Gastrocnemius medialis (tissue), 4 donors: ENCODE measurements at regions not wholly inside any gene's neighbourhood (a gene's known extent, or its start where the extent isn't known, plus 50 kb on each side); places are given as distances from the start of the nearest gene placed in this dataset.

ENCODE experiments used
- POLR2A ChIP-seq, 2 donors: fragments of 450-650 bp; IDR thresholded peaks; one replicate each; pipeline ENCODE4 v1.6.1; 2017; ENCODE audit warnings: antibody characterized with exemption in 2 of 2, mild to moderate bottlenecking in 2 of 2, moderate library complexity in 2 of 2
- TF ChIP-seq, protein P1 (sequence below), 5 experiments: fragments of 450-650 bp in 3 of 5; fragments of 200-600 bp in 2 of 5; sonication (generic) in 2 of 5; IDR thresholded peaks in 4 of 5; conservative IDR thresholded peaks in 1 of 5; 1 replicate in 4 of 5; 2 replicates in 1 of 5; pipeline ENCODE4 v1.5.1; 2016 to 2019; ENCODE audit warnings: antibody characterized with exemption in 5 of 5, mild to moderate bottlenecking in 3 of 5, moderate library complexity in 3 of 5

DNA sequence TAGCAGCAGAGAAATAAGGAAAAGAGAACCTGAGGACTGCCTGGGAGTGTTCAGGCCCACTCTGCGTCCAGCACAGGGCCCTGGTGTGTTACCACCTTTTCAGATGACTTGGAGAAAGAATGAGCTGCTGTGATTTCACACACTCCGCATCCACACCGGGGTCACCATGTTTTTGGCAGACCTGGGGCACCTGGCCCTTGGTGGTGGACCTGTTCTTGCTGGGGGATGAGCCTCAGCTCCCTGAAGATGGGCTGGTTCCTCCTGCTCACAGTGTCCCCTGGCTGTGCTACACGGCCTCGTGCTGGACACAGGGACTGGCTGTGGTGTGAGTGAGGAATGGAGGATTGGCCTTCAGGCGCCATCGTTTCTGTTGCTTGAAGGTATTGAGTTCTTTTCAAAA is 1381.4 kb downstream of the TBC1D22A start:
- no peak for TF ChIP-seq POLR2A (IDR thresholded peaks at IDR 0.05)
- TF ChIP-seq, protein P1, sequence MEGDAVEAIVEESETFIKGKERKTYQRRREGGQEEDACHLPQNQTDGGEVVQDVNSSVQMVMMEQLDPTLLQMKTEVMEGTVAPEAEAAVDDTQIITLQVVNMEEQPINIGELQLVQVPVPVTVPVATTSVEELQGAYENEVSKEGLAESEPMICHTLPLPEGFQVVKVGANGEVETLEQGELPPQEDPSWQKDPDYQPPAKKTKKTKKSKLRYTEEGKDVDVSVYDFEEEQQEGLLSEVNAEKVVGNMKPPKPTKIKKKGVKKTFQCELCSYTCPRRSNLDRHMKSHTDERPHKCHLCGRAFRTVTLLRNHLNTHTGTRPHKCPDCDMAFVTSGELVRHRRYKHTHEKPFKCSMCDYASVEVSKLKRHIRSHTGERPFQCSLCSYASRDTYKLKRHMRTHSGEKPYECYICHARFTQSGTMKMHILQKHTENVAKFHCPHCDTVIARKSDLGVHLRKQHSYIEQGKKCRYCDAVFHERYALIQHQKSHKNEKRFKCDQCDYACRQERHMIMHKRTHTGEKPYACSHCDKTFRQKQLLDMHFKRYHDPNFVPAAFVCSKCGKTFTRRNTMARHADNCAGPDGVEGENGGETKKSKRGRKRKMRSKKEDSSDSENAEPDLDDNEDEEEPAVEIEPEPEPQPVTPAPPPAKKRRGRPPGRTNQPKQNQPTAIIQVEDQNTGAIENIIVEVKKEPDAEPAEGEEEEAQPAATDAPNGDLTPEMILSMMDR (IDR thresholded peaks at IDR 0.05 in 4 of 5, conservative IDR thresholded peaks at IDR 0.05 in 1 of 5): no peak
